ENCODE measurements at regions not wholly inside any gene's neighbourhood (a gene's known extent, or its start where the extent isn't known, plus 50 kb on each side); places are given as distances from the start of the nearest gene placed in this dataset.

DNA sequence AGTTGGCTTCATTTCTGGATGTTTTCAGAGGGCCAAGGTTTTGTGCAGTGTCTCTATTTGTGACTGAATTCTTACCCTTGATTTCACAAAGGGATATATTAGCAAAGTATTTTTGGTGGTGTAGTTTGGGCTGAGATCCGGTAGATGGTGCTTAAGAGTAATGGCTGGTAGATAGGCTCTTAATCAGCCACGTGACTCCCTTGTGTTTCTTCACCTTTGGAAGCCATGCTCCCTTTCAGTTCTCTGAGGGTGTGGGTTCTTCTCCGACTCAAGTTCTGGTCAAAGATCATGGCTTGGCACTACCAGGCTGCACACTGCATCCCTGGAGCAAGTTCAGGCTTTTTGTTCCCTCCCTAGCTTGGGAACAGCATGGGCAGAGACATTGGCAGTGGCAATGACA, 887.3 kb downstream of the CDH8 start:
- TF ChIP-seq, protein P1, sequence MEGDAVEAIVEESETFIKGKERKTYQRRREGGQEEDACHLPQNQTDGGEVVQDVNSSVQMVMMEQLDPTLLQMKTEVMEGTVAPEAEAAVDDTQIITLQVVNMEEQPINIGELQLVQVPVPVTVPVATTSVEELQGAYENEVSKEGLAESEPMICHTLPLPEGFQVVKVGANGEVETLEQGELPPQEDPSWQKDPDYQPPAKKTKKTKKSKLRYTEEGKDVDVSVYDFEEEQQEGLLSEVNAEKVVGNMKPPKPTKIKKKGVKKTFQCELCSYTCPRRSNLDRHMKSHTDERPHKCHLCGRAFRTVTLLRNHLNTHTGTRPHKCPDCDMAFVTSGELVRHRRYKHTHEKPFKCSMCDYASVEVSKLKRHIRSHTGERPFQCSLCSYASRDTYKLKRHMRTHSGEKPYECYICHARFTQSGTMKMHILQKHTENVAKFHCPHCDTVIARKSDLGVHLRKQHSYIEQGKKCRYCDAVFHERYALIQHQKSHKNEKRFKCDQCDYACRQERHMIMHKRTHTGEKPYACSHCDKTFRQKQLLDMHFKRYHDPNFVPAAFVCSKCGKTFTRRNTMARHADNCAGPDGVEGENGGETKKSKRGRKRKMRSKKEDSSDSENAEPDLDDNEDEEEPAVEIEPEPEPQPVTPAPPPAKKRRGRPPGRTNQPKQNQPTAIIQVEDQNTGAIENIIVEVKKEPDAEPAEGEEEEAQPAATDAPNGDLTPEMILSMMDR (IDR thresholded peaks at IDR 0.05 in 8 of 11, conservative IDR thresholded peaks at IDR 0.05 in 3 of 11), result no peak
- TF ChIP-seq POLR2A (IDR thresholded peaks at IDR 0.05) (no peak), POLR2AphosphoS5 (IDR thresholded peaks at IDR 0.05) (no peak)
